K562 (cell line): ENCODE measurements at regions not wholly inside any gene's neighbourhood (a gene's known extent, or its start where the extent isn't known, plus 50 kb on each side); places are given as distances from the start of the nearest gene placed in this dataset.

ENCODE experiments used
- ATAC-seq: fragments of 200-7000 bp; cut with Tn5 transposase; 3 replicates; pipeline ENCODE4 v1.9.1; 2020; ENCODE audit warnings: moderate library complexity
- BruUV-seq: library from RNA; stranded (reverse); fragments of 400-500 nt; replicated peaks from 2 replicates; lab custom pipeline; 2021; lab: Mats Ljungman, UMichigan
- CTCF ChIA-PET: fragments of 300-600 bp; formaldehyde crosslinking; extraction: SDS; loops from one replicate; lab custom pipeline; 2021; ENCODE audit warnings: low intra/inter-chr PET ratio; lab: Yijun Ruan, JAX
- POLR2A ChIA-PET: fragments of 300-600, 350-650 bp; sonication (Branson Sonifier 250); formaldehyde crosslinking; extraction: SDS; loops from one replicate; lab custom pipeline; 2021; ENCODE audit warnings: antibody characterized with exemption, inconsistent platforms; lab: Yijun Ruan, JAX
- DNase-seq, 4 experiments: peaks; one replicate each; pipeline versions ENCODE4 v3.0.0 to v3.0.0-alpha.2; 2011 to 2018; ENCODE audit warnings: low spot score in 3 of 4, mixed read lengths in 3 of 4; ENCODE audit errors: extremely low read depth in 1 of 4
- FAIRE-seq: peaks from 2 replicates; lab custom pipeline; 2011; peaks lifted over from hg19 to GRCh38; lab: Jason Lieb, UNC
- H2AFZ ChIP-seq: 2 replicates; pipeline ENCODE4 v1.6.0; 2011; ENCODE audit warnings: low read depth, low read length, control low read depth, inconsistent platforms
- H3K27ac ChIP-seq: fragments of 200-600 bp; 3 replicates; pipeline ENCODE4 v1.8.0; 2011; ENCODE audit warnings: low read depth, mild to moderate bottlenecking, control low read depth, inconsistent platforms, low read length, moderate library complexity, mixed read lengths; ENCODE audit errors: extremely low read depth
- H3K27me3 ChIP-seq, 2 experiments: fragments of 300-600 bp in 1 of 2; 2 replicates in 1 of 2; 3 replicates in 1 of 2; pipeline versions ENCODE4 v1.6.0 to v1.8.0; 2011; ENCODE audit warnings: inconsistent platforms in 2 of 2, low read length in 2 of 2, mild to moderate bottlenecking in 1 of 2, mixed read lengths in 1 of 2, moderate library complexity in 1 of 2; ENCODE audit not compliant: control insufficient read depth in 2 of 2, insufficient read depth in 2 of 2
- H3K36me3 ChIP-seq: fragments of 300-600 bp; 3 replicates; pipeline ENCODE4 v1.8.0; 2011; ENCODE audit warnings: mild to moderate bottlenecking, low read length, inconsistent platforms; ENCODE audit not compliant: control insufficient read depth, insufficient read depth
- H3K4me1 ChIP-seq, 2 experiments: fragments of 200-600 bp in 1 of 2; replicated peaks in 1 of 2; 2 replicates in 1 of 2; 3 replicates in 1 of 2; pipeline versions ENCODE4 v1.5.1 to v1.8.0; 2011; ENCODE audit warnings: inconsistent platforms in 2 of 2, low read length in 2 of 2, mild to moderate bottlenecking in 1 of 2, mixed read lengths in 1 of 2, moderate library complexity in 1 of 2; ENCODE audit not compliant: control insufficient read depth in 2 of 2, insufficient read depth in 2 of 2
- H3K4me2 ChIP-seq: 2 replicates; pipeline ENCODE4 v1.6.1; 2011; ENCODE audit warnings: low read length, control low read depth, inconsistent platforms, mixed read lengths; ENCODE audit not compliant: insufficient read depth
- H3K4me3 ChIP-seq: fragments of 200-600 bp; sonication (generic), shearing (Covaris generic); 2 replicates; pipeline ENCODE4 v1.5.1; 2016; ENCODE audit warnings: control low read depth, inconsistent platforms
- H3K79me2 ChIP-seq: fragments of 200-600 bp; 3 replicates; pipeline ENCODE4 v1.8.0; 2011; ENCODE audit warnings: low read length, inconsistent platforms; ENCODE audit not compliant: control insufficient read depth, insufficient read depth
- H3K9ac ChIP-seq, 2 experiments: 2 replicates each; pipeline versions ENCODE4 v1.6.0 to v1.6.1; 2011; ENCODE audit warnings: low read depth in 2 of 2, low read length in 2 of 2, control low read depth in 1 of 2, inconsistent platforms in 1 of 2, mild to moderate bottlenecking in 1 of 2, mixed read lengths in 1 of 2; ENCODE audit not compliant: insufficient read depth in 1 of 2
- H3K9me1 ChIP-seq: one replicate; pipeline ENCODE4 v1.6.0; 2011; ENCODE audit warnings: inconsistent platforms, mild to moderate bottlenecking, low read length, moderate library complexity; ENCODE audit not compliant: control insufficient read depth, insufficient read depth
- H3K9me3 ChIP-seq: replicated peaks from 2 replicates; pipeline ENCODE4 v1.5.1; 2011; ENCODE audit warnings: low read depth, low read length, inconsistent platforms; ENCODE audit not compliant: control insufficient read depth, insufficient read depth
- H4K20me1 ChIP-seq: replicated peaks from 2 replicates; pipeline ENCODE4 v1.6.1; 2011; ENCODE audit warnings: low read length, inconsistent platforms, mixed read lengths; ENCODE audit not compliant: control insufficient read depth, insufficient read depth
- E2F3 ChIP-seq: fragments of 250-450 bp; sonication (Bioruptor Pico); IDR thresholded peaks from 2 replicates; pipeline ENCODE4 v1.4.0; 2020; ENCODE audit warnings: mild to moderate bottlenecking
- HINFP ChIP-seq: fragments of 450-650 bp; conservative IDR thresholded peaks from 2 replicates; pipeline ENCODE4 v1.6.1; 2016; ENCODE audit warnings: missing genetic modification characterization, low read depth, mild to moderate bottlenecking, control low read depth, missing compliant biosample characterization
- HNRNPUL1 ChIP-seq: fragments of 200-400 bp; formaldehyde crosslinking; IDR thresholded peaks from 2 replicates; pipeline ENCODE4 v1.6.1; 2017; ENCODE audit warnings: low read length
- KLF6 ChIP-seq: fragments of 250-450 bp; sonication (Bioruptor Pico); IDR thresholded peaks from 2 replicates; pipeline ENCODE4 v1.4.0; 2020; ENCODE audit warnings: mild to moderate bottlenecking, moderate library complexity, borderline replicate concordance
- NEUROD1 ChIP-seq: fragments of 150-350 bp; IDR thresholded peaks from 2 replicates; pipeline ENCODE4 v1.6.1; 2014; ENCODE audit warnings: borderline replicate concordance, low read length, low read depth; ENCODE audit not compliant: partially characterized antibody
- PURB ChIP-seq: sonication (generic); formaldehyde crosslinking; IDR thresholded peaks from 2 replicates; pipeline ENCODE4 v1.9.0; 2021; ENCODE audit warnings: low read depth, mild to moderate bottlenecking, missing genetic modification reagents
- RNF219 ChIP-seq: fragments of 250-450 bp; sonication (Bioruptor Pico); IDR thresholded peaks from 2 replicates; pipeline ENCODE4 v1.5.0; 2022; ENCODE audit warnings: mild to moderate bottlenecking
- ZBTB7A ChIP-seq: IDR thresholded peaks from 2 replicates; pipeline ENCODE4 v1.6.1; 2011; ENCODE audit warnings: low read depth, mild to moderate bottlenecking, low read length, moderate library complexity, borderline replicate concordance; ENCODE audit not compliant: control insufficient read depth
- ZNF121 ChIP-seq: sonication (generic); formaldehyde crosslinking; conservative IDR thresholded peaks from 2 replicates; pipeline ENCODE4 v1.8.0; 2022; ENCODE audit warnings: missing genetic modification reagents
- ZNF717 ChIP-seq: fragments of 250-450 bp; sonication (Bioruptor Pico); IDR thresholded peaks from 2 replicates; pipeline ENCODE4 v1.5.0; 2021
- WGBS: fragments of 100-300 bp; shearing (Covaris generic); methylation state at CpG from one replicate; pipeline ENCODE4 v1.1.6; 2016; ENCODE audit warnings: low coverage, mixed read lengths; ENCODE audit not compliant: insufficient coverage; ENCODE audit errors: missing lambda C conversion rate; 5-methylcytosine and 5-hydroxymethylcytosine counted together
- in situ Hi-C: fragments of 300-500 bp; cut with MboI; formaldehyde crosslinking; loops from 4 replicates; pipeline ENCODE4 v1.15.0; 2018; ENCODE audit warnings: inconsistent platforms, mixed read lengths
- intact Hi-C: fragments of 100-400 bp; cut with micrococcal nuclease; formaldehyde crosslinking; loops from 2 replicates; pipeline ENCODE4 v1.14.2; 2022

GRCh38 chr20:60565083-60565482 lies 606.9 kb downstream of the CDH26 start (continued):
- TF ChIP-seq HNRNPUL1 (no peak), PURB (CRISPR knock-in tag) (no peak), KLF6 (CRISPR knock-in tag) (no peak), NEUROD1 (no peak), E2F3 (CRISPR knock-in tag) (no peak), HINFP (tag) (no peak), ZBTB7A (no peak)

- TF ChIP-seq ZNF717 (CRISPR knock-in tag) (no peak), RNF219 (CRISPR knock-in tag) (no peak), ZNF121 (CRISPR knock-in tag) (no peak)
- Histone ChIP-seq H3K27me3 (no peaks in the 10 kb centered on the region; a peak in 3 of 5 replicates), H3K9me3 (no peaks in the 10 kb centered on the region), H3K79me2 (no peaks in the 10 kb centered on the region), H3K36me3 (no peaks in the 10 kb centered on the region), H3K27ac (no peak overlapping the region), H3K4me2 (no peak overlapping the region), H3K9ac (no peak overlapping the region), H2AFZ (no peak overlapping the region), H3K9me1 (no peaks in the 10 kb centered on the region), H4K20me1 (no peaks in the 10 kb centered on the region), H3K4me1 (no peaks in the 10 kb centered on the region), H3K4me3 (no peak overlapping the region)
- intact Hi-C loops: no loop called here
- FAIRE-seq: no peak
- no TSS peak for BruUV-seq
- no peak for ATAC-seq
- DNase-seq: no peak
- CTCF ChIA-PET: no interaction called here
- POLR2A ChIA-PET: no interaction called here
- in situ Hi-C loops: no loop called here
- WGBS: 0% methylated on average over 5 of the region's 5 CpGs
These were observed 607.3 kb downstream of the CDH26 start for GRCh38 chr20:60565551-60565950.
